Gastroesophageal sphincter (tissue), 4 donors: ENCODE measurements at regions not wholly inside any gene's neighbourhood (a gene's known extent, or its start where the extent isn't known, plus 50 kb on each side); places are given as distances from the start of the nearest gene placed in this dataset.
"Not testable (repeated sequence)": the region's sequence is repeated elsewhere in the genome, so short reads cannot be mapped to it uniquely, and the experiment has no call there.

Experiments used
- ATAC-seq: fragments of 150-250 bp; one replicate; pipeline ENCODE4 v1.9.1; 2016; ENCODE audit warnings: mild to moderate bottlenecking, moderate library complexity
- H3K27ac ChIP-seq, 4 donors: fragments of 200-600 bp; sonication (generic) in 3 of 4; 1 replicate in 3 of 4; 2 replicates in 1 of 4; pipeline ENCODE4 v1.5.1; 2016 to 2019
- H3K27me3 ChIP-seq: fragments of 200-600 bp; sonication (generic); one replicate; pipeline ENCODE4 v1.5.1; 2019
- H3K36me3 ChIP-seq, 2 donors: fragments of 200-600 bp; sonication (generic); one replicate each; pipeline ENCODE4 v1.5.1; 2019; ENCODE audit warnings: control low read depth in 1 of 2
- H3K4me1 ChIP-seq, 3 donors: fragments of 200-600 bp; sonication (generic); 1 replicate in 2 of 3; 2 replicates in 1 of 3; pipeline ENCODE4 v1.5.1; 2016 to 2019; ENCODE audit warnings: control low read depth in 2 of 3
- H3K4me3 ChIP-seq, 2 donors: fragments of 200-600 bp; sonication (generic); one replicate each; pipeline ENCODE4 v1.5.1; 2019; ENCODE audit warnings: mild to moderate bottlenecking in 1 of 2, moderate library complexity in 1 of 2
- H3K9me3 ChIP-seq, 3 donors: fragments of 200-600 bp; sonication (generic); one replicate each; pipeline ENCODE4 v1.5.1; 2017 to 2019; ENCODE audit warnings: control low read depth in 2 of 3
- EP300 ChIP-seq: sonication (generic); formaldehyde crosslinking; IDR thresholded peaks from one replicate; pipeline ENCODE4 v1.6.1; 2017; ENCODE audit warnings: antibody characterized with exemption, mild to moderate bottlenecking
- POLR2A ChIP-seq, 2 donors: fragments of 450-650 bp; IDR thresholded peaks; one replicate each; pipeline ENCODE4 v1.6.1; 2017; ENCODE audit warnings: antibody characterized with exemption in 2 of 2, mild to moderate bottlenecking in 2 of 2, moderate library complexity in 1 of 2
- POLR2AphosphoS5 ChIP-seq: sonication (generic); formaldehyde crosslinking; IDR thresholded peaks from one replicate; pipeline ENCODE4 v1.6.1; 2017; ENCODE audit warnings: antibody characterized with exemption
- WGBS, 2 donors: methylation state at CpG; one replicate each; pipeline ENCODE4 v1.1.5; 2018; ENCODE audit warnings: low coverage in 1 of 2; 5-methylcytosine and 5-hydroxymethylcytosine counted together
- TF ChIP-seq, protein P1 (sequence below), 4 experiments: fragments of 200-600 bp in 2 of 4; fragments of 450-650 bp in 2 of 4; sonication (generic) in 1 of 4; IDR thresholded peaks; one replicate each; pipeline ENCODE4 v1.5.1; 2017 to 2019; ENCODE audit warnings: antibody characterized with exemption in 4 of 4, mild to moderate bottlenecking in 2 of 4, moderate library complexity in 2 of 4

DNA sequence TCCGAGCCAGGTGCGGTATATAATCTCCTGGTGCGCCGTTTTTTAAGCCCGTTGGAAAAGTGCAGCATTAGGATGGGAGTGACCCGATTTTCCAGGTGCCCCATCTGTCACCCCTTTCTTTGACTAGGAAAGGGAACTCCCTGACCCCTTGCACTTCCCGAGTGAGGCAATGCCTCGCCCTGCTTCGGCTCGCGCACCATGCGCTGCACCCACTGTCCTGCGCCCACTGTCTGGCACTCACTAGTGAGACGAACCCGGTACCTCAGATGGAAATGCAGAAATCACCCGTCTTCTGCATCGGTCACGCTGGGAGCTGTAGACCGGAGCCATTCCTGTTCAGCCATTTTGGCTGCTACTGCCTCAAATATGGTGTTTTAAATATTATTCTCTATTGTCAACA, 198.0 kb downstream of the MEIS1 start:
- not testable (repeated sequence) for ATAC-seq, H3K36me3 ChIP-seq, H3K27me3 ChIP-seq, H3K4me3 ChIP-seq, H3K4me1 ChIP-seq, H3K9me3 ChIP-seq, H3K27ac ChIP-seq
- 78 to 92% methylated on average over 11 to 13 of the region's 19 CpGs for WGBS, 2 donors

DNA sequence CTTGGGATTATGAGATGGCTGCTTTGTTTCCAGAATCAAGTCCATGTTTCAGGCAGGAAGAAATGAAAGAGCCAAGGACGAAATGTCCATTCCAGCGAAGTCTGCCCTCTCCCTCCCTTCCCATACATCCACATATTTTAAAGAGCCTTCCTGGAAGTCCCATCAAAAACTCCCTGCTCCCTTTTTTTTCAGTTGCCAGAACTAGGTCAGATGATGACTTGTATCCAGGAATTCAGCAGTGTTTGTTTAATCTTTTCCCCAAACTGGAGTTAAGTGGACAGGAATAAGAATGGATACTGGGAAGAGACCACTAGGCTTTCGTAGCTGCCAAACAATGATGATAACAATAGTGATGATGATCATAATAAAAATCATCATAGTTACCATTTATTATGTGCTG, 198.7 kb downstream of the MEIS1 start:
- 65 to 75% methylated on average over 1 to 2 of the region's 3 CpGs for WGBS, 2 donors
- H3K36me3 ChIP-seq: no peaks in the 10 kb centered on the region
- ATAC-seq: no peak
- peak; percentile 12 for TF ChIP-seq POLR2AphosphoS5
- TF ChIP-seq, protein P1, sequence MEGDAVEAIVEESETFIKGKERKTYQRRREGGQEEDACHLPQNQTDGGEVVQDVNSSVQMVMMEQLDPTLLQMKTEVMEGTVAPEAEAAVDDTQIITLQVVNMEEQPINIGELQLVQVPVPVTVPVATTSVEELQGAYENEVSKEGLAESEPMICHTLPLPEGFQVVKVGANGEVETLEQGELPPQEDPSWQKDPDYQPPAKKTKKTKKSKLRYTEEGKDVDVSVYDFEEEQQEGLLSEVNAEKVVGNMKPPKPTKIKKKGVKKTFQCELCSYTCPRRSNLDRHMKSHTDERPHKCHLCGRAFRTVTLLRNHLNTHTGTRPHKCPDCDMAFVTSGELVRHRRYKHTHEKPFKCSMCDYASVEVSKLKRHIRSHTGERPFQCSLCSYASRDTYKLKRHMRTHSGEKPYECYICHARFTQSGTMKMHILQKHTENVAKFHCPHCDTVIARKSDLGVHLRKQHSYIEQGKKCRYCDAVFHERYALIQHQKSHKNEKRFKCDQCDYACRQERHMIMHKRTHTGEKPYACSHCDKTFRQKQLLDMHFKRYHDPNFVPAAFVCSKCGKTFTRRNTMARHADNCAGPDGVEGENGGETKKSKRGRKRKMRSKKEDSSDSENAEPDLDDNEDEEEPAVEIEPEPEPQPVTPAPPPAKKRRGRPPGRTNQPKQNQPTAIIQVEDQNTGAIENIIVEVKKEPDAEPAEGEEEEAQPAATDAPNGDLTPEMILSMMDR (IDR thresholded peaks at IDR 0.05): no peak
- no peak overlapping the region for H3K27ac ChIP-seq
- peaks cover 0 to 7% (median 0%) of the 10 kb centered on the region in 3 donors for H3K4me1 ChIP-seq
- H3K4me3 ChIP-seq: no peak overlapping the region
- H3K27me3 ChIP-seq: no peaks in the 10 kb centered on the region
- H3K9me3 ChIP-seq: no peaks in the 10 kb centered on the region

DNA sequence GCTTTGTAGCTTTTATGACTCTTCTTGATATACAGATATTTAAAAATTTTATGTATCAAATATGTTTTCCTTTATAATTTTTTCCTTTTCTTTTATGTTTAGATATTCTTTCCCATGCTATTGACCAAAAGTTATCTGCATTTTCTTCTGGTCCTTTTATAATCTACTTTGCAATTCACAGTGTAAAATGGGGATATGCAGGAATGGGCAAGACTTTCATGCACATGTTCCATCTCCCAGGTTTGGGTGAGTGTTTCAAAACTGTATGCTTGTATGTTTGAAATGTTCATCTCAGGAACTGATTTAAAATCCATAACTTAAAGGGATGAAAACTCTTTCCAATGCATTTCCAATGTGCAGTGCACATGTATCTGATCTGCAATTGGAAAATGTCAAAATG, 199.9 kb downstream of the MEIS1 start:
- no peak for ATAC-seq
- Histone ChIP-seq H3K4me1 (peaks cover 0 to 7% (median 0%) of the 10 kb centered on the region in 3 donors), H3K27me3 (no peaks in the 10 kb centered on the region), H3K27ac (no peak overlapping the region), H3K36me3 (no peaks in the 10 kb centered on the region), H3K4me3 (no peak overlapping the region), H3K9me3 (no peaks in the 10 kb centered on the region)
- TF ChIP-seq, protein P1 (IDR thresholded peaks at IDR 0.05): no peak
- no peak for TF ChIP-seq POLR2AphosphoS5
- no peak for TF ChIP-seq EP300
- TF ChIP-seq POLR2A (IDR thresholded peaks at IDR 0.05): no peak

DNA sequence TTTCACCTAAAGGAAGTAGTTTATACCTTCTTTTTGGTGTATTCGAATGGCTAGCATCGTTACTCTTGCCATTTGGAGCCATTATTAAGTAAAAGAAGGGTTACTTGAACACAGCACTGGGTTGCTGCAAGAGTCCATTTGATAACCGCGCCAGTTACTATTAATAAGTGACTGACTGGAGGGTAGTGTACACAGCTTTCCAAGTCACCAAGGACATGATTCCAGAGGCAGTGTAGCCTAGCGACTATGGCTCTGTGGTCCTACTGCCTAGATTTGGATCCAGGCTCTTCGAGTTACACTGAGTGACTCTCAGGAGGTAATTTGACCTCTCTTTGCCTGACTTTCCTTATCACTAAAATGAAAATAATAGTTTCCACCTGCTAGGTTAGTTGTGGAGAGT, 206.8 kb downstream of the MEIS1 start:
- no peaks in the 10 kb centered on the region for H3K27me3 ChIP-seq
- H3K4me1 ChIP-seq: no peaks in the 10 kb centered on the region
- H3K36me3 ChIP-seq: no peaks in the 10 kb centered on the region
- H3K4me3 ChIP-seq: no peak overlapping the region
- H3K27ac ChIP-seq: no peak overlapping the region
- 93 to 95% methylated on average over 6 of the region's 6 CpGs for WGBS, 2 donors
- no peak for ATAC-seq
- H3K9me3 ChIP-seq: no peaks in the 10 kb centered on the region
- TF ChIP-seq EP300: no peak
- TF ChIP-seq POLR2AphosphoS5: no peak
- TF ChIP-seq POLR2A (IDR thresholded peaks at IDR 0.05): no peak
- TF ChIP-seq, protein P1 (IDR thresholded peaks at IDR 0.05): no peak

DNA sequence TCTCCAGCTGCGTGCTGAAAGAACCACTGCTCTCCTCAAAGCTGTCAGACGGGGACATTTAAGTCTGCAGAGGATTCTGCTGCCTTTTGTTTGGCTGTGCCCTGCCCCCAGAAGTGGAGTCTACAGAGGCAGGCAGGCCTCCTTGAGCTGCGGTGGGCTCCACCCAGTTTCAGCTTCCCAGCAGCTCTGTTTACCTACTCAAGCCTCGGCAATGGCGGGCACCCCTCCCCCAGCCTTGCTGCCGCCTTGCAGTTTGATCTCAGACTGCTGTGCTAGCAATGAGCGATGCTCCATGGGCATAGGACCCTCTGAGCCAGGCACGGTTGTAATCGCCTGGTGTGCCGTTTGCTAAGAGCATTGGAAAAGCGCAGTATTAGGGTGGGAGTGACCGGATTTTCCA, 213.2 kb downstream of the MEIS1 start:
- H3K27ac ChIP-seq, H3K4me1 ChIP-seq, H3K36me3 ChIP-seq, H3K4me3 ChIP-seq, ATAC-seq, H3K27me3 ChIP-seq, H3K9me3 ChIP-seq: not testable (repeated sequence)
- WGBS, 2 donors: 40 to 97% methylated on average over 1 to 6 of the region's 12 CpGs

DNA sequence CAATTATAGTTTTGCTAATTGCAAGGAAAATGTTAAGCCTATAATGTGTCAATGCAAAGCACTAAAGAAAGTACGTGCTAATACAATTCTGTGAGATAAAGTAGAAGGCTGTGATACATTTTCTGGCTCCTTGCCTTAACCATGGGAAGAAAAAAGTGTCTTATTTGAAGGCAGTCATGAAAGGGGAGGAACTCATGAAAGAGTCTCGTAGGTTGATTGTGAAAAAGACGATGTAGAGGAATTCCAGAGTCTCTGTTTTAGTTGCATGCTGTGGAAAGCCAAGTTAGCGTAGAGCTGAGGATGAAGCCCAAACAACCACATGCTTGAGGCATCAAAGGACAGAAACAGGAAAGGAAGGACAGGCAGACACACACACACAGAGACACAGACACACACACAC, 214.1 kb downstream of the MEIS1 start:
- no peaks in the 10 kb centered on the region for H3K9me3 ChIP-seq
- H3K4me1 ChIP-seq: no peaks in the 10 kb centered on the region
- H3K27me3 ChIP-seq: no peaks in the 10 kb centered on the region
- 75 to 94% methylated on average over 4 of the region's 4 CpGs for WGBS, 2 donors
- TF ChIP-seq POLR2A (IDR thresholded peaks at IDR 0.05): no peak
- TF ChIP-seq POLR2AphosphoS5: no peak
- no peak for TF ChIP-seq EP300
- TF ChIP-seq, protein P1 (IDR thresholded peaks at IDR 0.05): no peak
- no peaks in the 10 kb centered on the region for H3K36me3 ChIP-seq
- no peak overlapping the region for H3K27ac ChIP-seq
- ATAC-seq: no peak
- H3K4me3 ChIP-seq: no peak overlapping the region
